HG03575 (cell line): ENCODE measurements at regions not wholly inside any gene's neighbourhood (a gene's known extent, or its start where the extent isn't known, plus 50 kb on each side); places are given as distances from the start of the nearest gene placed in this dataset.
"Not testable (repeated sequence)": the region's sequence is repeated elsewhere in the genome, so short reads cannot be mapped to it uniquely, and the experiment has no call there.

ENCODE experiments used
- ATAC-seq: cut with Tn5 transposase; IDR thresholded peaks from one replicate; pipeline ENCODE4 v1.9.1; 2021; ENCODE audit not compliant: unreplicated experiment, insufficient number of reproducible peaks, low FRiP score; ENCODE audit errors: extremely low read depth

DNA sequence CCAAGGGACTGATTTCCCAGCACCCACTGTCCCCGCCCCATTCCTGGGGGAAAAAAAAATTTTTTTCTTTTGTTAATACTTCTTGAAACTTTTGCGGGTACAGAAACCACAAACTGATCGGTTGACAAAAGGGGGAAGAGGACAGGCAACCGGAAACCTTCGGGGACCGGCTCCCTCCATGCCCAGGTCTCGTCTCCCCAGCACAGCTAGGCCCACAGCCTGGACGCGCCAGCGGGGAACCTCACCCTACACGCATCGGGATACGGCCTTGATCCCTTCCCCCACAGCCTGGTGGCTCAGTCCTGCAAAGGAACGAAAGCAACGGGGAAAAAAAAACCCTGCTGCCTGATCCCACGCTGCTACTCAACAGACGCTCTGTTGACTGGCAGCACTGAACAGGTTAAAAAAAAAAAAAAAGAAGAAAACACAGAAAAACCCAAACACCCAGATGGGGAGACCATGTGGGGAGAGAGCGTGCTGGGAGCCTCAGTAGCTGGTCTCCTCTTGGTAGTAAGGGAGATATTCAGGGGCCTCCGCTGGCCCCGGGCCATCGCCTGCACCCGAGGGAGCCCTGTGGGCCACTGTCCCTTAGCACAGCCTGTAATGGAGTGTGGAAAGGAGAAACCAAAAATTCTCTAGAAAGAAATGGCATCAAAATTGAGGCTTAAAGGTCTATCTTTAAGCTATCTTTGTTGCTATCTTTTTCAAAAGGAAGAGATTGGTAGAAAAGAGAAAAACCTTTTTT, 185.7 kb downstream of the POTEC start:
- not testable (repeated sequence) for ATAC-seq

DNA sequence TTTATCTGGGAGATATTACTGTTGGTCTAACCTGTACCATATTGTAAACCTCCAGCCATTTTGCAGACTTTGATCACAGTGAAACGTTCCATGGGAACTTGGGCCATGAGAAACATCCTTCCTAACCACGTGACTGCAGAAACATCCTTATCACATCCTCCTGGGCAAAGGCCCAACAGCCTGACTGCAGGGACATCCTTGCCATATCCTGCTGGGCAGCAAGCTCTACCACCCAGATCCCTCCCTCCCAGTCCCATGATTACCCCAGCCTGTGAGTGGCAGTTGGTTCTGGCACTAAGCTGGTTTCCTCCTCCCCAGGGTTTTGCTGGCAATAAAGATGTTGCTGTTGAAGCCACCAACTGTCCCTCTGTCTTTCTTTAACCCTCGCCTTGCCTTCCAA, 201.2 kb downstream of the POTEC start:
- ATAC-seq: not testable (repeated sequence)

DNA sequence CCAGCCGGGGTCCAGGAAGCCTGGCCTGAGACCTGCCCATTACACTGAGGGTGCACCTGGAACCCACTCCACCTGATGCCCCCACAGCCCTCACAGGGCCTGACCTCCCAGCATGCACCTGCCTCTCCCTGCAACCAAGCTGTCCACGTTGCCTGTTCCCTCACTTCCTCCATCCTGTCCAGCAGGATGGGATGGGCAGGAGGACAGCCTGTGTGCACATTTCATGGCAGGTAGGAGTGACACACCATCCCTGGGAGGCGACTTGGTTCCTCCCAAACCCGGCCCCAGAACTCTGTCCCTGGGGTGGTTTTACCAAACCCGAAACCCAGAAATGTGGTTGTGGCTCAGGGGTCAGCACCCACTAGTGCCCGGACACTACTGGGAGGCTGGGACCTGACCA, 203.8 kb upstream of the ZNF519 start:
- not testable (repeated sequence) for ATAC-seq

DNA sequence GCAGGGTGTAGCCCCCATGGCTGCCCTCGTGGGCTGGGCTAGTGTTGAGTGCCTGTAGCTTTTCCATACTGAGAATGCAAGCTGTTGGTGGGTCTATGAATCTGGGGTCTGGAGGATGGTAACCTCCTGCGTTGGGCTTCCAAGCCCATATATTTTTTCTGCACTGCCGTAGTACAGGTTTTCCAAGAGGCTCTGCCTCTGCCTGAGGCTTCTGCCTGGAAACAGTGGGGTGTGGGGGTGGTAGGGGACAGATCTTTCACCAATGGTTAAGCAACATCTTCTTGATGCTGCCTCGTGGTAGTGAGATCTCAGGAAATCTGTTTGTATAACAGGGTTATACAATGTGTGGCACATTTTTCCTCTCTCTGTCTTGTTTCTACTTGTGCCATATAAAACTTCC, 189.0 kb upstream of the ZNF519 start:
- ATAC-seq: not testable (repeated sequence)

DNA sequence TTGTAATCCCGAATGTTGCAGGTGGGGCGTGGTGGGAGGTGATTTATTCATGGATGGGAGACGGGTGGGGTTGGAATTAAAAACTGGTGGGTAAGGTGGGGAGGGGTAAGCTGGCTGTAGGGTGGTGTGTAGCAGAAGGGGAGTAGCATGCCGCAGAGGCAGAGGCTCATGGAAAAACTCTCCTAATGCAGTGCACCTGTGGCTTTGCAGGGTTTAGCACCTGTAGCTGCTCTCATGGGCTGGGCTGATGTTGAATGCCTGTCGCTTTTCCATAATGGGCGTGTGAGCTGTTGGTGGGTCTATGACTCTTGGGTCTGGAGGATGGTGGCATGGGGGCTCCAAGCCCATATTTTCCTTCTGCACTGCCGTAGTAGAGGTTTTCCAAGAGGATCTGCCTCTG, 169.0 kb upstream of the ZNF519 start:
- not testable (repeated sequence) for ATAC-seq

DNA sequence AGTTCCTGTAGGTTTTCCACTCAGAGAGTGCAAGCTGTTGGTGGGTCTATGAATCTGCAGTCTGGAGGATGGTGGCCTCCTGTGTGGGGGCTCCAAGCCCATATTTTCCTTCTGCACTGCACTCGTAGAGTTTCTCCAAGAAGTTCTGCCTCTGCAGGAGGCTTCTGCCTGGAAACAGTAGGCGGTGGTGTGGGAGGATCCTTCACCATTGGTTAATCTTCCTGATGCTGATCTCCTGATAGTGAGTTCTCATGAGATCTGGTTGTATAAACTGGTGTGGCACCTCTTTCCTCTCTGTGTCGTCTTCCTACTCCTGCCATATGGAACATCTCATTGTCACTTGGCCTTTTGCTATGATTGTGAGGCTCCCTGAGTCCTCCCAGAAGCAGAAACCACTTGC, 162.8 kb upstream of the ZNF519 start:
- not testable (repeated sequence) for ATAC-seq

DNA sequence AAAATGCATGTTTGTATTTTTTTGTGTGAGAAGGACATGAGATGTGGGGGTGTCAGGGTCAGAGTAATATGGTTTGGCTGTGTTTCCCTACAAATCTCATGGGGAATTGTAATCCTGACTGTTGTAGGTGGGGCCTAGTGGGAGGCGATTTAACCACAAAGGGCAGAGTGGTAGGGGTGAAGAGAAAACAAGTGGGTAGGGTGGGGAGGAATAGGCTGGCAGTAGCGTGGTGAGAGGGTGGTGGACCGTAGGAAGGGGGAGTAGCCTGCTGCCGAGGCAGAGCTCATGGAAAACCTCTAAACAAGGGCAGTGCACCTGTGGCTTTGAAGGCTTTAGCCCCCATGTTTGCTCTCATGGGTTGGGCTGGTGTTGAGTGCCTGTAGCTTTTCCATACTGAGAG, 152.8 kb upstream of the ZNF519 start:
- ATAC-seq: no peak

DNA sequence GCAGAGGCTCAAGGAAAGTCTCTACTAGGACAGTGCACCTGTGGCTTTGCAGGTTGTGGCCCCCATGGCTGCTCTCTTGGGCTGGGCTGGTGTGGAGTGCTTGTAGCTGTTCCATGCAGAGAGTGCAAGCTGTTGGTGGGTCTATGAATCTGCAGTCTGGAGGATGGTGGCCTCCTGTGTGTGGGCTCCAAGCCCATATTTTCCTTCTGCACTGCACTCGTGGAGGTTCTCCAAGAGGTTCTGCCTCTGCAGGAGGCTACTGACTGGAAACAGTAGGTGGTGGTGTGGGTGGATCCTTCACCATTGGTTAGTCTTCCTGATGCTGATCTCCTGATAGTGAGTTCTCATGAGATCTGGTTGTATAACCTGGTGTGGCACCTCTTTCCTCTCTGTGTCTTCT, 143.2 kb upstream of the ZNF519 start:
- not testable (repeated sequence) for ATAC-seq

DNA sequence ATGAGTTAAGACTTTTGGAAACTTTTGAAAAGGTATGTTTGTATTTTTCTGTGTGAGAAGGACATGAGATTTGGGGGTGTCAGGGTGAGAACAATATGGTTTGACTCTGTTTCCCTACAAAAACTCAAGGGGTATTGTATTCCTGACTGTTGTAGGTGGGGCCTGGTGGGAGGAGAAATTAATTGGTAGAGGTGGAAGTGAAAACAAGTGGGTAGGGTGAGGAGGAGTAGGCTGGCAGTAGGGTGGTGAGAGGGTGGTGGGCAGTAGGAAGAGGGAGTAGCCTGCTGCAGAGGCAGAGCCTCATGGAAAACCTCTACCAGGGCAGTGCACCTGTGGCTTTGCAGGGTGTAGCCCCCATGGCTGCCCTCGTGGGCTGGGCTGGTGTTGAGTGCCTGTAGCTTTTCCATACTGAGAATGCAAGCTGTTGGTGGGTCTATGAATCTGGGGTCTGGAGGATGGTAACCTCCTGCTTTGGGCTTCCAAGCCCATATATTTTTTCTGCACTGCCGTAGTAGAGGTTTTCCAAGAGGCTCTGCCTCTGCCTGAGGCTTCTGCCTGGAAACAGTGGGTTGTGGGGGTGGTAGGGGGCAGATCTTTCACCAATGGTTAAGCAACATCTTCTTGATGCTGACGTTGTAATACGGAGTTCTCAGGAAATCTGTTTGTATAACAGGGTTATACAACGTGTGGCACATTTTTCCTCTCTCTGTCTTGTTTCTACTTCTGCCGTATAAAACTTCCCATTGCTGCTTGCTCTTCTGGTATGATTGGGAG, 133.6 kb upstream of the ZNF519 start:
- ATAC-seq: not testable (repeated sequence)

DNA sequence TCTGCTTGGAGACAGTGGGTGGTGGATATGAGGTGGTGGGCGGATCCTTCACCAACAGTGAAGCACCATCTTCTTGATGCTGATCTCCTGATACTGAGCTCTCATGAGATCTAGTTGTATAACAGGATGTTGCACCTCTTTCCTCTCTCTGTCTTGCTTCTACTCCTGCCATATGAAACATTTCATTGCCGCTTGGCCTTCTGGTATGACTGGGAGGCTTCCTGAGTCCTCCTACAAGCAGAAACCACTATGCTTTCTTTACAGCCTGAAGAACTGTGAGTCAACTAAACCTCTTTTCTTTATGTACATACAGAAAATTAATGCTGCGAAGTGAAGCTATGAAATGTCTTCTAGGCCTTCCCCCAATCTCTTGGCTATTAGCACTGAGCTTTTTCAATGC, 130.6 kb upstream of the ZNF519 start:
- ATAC-seq: not testable (repeated sequence)

DNA sequence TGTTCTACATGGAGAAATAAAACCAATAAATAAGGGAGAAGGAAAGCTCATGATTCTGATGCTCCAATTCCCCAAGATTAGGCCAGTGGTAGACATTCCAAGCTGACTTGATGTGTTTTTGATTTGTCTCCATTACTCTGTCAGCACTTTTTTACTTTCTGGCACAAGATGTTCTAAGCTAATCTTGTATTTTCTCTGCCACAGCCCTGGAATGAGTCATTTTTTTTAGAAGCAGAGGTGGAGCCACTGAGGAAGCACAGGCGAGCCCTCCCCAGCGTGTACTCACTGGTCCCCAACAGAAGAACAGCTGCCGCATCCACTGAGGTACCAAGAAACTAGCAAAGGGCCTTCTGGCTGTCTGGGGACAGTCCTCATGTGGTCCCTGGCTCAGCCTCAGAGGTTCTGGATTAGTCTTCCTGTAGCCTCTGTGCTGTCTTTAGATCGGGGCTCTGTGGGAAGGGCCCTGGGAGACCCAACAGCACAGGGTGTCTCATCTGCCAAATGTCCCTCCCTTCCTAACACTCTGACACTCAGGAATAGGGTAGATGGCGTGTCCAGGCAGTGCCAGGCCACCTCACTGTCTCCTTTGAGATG, 117.9 kb upstream of the ZNF519 start:
- not testable (repeated sequence) for ATAC-seq

DNA sequence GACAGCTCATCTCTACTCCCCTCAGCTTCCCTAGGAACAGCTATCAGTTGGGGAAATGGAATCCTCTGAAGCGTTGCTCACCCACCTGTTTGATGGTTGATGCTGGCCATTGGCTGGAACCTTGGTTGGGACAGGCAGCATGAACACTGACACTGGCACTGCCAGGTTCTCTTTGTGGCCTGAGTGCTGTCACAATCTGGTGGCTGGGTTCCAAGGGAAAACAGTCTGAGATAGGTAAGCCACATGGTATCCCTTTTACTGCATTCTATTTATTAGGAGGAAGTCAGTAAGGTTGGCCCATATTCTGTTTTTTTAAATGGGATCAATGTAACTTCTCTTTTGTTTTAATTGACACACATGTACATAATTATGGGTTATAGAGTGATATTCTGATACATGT, 107.0 kb upstream of the ZNF519 start:
- not testable (repeated sequence) for ATAC-seq

DNA sequence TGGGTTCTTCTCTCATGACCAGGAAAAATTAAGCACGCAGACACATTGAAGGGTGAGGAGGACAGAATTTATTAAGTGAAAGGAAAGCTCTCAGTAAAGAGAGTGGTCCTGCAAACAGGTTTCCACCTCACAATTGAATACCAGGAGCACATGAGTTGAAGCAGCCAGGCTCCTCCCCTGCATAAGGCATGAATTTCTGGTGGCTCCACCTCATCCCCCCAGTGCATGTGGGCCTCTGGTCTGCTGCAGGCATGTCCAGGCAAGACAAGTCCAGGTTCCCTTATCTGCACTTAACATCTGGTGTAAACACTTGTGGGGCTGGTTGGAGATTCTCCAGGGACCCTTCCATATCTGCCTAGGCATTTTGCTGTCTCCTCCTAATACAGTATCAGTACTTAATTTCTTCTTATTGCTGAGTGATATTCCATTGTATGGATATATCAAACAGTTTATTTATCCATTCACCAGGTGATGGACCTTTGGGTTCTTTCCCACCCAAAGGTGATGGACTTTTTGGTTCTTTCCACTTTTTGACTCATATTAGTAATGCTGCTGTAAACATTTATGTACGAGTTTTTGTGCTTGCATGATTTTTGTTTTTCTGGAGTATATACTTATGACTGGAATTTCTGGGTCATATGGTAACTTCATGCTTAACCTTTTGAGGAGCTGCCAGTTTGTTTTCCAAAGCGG, 104.3 kb upstream of the ZNF519 start:
- not testable (repeated sequence) for ATAC-seq

DNA sequence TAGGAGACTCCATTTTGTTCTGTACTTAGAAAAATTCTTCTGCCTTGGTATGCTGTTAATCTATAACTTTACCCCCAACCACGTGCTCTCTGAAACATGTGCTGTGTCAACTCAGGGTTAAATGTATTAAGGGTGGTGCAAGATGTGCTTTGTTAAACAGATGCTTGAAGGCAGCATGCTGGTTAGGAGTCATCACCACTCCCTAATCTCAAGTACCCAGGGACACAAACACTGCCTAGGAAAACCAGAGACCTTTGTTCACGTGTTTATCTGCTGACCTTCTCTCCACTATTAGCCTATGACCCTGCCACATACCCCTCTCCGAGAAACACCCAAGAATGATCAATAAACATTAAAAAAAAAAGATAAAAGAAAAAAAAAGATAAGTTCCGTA, 93.0 kb upstream of the ZNF519 start:
- not testable (repeated sequence) for ATAC-seq

DNA sequence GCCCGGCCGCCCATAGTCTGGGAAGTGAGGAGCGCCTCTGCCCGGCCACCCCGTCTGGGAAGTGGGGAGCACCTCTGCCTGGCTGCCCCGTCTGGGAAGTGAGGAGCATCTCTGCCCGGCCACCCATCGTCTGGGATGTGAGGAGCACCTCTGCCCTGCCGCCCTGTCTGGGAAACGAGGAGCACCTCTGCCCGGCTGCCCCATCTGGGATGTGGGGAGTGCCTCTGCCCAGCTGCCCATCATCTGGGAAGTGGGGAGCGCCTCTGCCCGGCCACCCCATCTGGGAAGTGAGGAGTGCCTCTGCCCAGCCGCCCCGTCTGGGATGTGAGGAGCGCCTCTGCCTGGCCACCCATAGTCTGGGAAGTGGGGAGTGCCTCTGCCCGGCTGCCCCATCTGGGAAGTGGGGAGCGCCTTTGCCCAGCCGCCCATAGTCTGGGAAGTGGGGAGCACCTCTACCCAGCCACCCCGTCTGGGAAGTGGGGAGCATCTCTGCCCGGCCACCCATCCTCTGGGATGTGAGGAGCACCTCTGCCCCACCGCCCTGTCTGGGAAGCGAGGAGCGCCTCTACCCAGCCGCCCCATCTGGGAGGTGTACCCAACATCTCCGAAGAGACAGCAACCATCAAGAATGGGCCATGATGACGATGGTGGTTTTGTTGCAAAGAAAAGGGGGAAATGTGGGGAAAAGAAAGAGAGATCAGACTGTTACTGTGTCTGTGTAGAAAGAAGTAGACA, 92.5 kb upstream of the ZNF519 start:
- not testable (repeated sequence) for ATAC-seq

DNA sequence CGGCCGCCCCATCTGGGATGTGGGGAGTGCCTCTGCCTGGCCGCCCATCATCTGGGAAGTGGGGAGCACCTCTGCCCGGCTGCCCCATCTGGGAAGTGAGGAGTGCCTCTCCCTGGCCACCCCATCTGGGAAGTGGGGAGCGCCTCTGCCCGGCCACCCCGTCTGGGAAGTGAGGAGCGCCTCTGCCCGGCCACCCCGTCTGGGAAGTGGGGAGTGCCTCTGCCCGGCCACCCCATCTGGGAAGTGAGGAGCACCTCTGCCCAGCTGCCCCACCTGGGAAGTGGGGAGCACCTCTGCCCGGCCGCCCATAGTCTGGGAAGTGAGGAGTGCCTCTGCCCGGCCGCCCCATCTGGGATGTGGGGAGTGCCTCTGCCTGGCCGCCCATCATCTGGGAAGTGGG, 91.7 kb upstream of the ZNF519 start:
- ATAC-seq: not testable (repeated sequence)

DNA sequence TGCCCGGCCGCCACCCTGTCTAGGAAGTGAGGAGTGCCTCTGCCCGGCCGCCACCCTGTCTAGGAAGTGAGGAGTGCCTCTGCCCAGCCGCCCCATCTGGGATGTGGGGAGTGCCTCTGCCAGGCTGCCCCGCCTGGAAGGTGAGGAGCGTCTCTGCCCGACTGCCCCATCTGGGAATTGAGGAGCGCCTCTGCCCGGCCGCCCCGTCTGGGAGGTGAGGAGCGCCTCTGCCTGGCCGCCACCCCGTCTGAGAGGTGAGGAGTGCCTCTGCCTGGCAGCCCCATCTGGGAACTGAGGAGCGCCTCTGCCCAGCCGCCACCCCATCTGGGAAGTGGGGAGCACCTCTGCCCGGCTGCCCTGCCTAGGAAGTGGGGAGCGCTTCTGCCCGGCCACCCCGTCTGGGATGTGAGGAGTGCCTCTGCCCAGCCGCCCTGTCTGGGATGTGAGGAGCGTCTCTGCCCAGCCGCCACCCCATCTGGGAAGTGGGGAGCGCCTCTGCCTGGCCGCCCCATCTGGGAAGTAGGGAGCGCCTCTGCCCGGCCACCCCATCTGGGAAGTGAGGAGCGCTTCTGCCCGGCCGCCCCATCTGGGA, 91.1 kb upstream of the ZNF519 start:
- ATAC-seq: not testable (repeated sequence)
